ENCODE measurements at regions not wholly inside any gene's neighbourhood (a gene's known extent, or its start where the extent isn't known, plus 50 kb on each side); places are given as distances from the start of the nearest gene placed in this dataset.
"Not testable (repeated sequence)": the region's sequence is repeated elsewhere in the genome, so short reads cannot be mapped to it uniquely, and the experiment has no call there.

GRCh38 chr7:85341973-85342372 is 155.1 kb upstream of the SEMA3D start (continued):
- no peak for TF ChIP-seq SP1 (IDR thresholded peaks at IDR 0.05)
- TF ChIP-seq MAX (IDR thresholded peaks at IDR 0.05), result no peak

- no peaks in the 10 kb centered on the region for H3K36me3 ChIP-seq (ENCODE audit: control insufficient read depth in 4 of 4, insufficient read depth in 3 of 4, low read depth in 1 of 4, low read length in 3 of 4)
- TF ChIP-seq, protein P1, sequence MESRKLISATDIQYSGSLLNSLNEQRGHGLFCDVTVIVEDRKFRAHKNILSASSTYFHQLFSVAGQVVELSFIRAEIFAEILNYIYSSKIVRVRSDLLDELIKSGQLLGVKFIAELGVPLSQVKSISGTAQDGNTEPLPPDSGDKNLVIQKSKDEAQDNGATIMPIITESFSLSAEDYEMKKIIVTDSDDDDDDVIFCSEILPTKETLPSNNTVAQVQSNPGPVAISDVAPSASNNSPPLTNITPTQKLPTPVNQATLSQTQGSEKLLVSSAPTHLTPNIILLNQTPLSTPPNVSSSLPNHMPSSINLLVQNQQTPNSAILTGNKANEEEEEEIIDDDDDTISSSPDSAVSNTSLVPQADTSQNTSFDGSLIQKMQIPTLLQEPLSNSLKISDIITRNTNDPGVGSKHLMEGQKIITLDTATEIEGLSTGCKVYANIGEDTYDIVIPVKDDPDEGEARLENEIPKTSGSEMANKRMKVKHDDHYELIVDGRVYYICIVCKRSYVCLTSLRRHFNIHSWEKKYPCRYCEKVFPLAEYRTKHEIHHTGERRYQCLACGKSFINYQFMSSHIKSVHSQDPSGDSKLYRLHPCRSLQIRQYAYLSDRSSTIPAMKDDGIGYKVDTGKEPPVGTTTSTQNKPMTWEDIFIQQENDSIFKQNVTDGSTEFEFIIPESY (IDR thresholded peaks at IDR 0.05), result no peak
- TF ChIP-seq RAD21 (IDR thresholded peaks at IDR 0.05), result no peak
- TF ChIP-seq, protein P2, sequence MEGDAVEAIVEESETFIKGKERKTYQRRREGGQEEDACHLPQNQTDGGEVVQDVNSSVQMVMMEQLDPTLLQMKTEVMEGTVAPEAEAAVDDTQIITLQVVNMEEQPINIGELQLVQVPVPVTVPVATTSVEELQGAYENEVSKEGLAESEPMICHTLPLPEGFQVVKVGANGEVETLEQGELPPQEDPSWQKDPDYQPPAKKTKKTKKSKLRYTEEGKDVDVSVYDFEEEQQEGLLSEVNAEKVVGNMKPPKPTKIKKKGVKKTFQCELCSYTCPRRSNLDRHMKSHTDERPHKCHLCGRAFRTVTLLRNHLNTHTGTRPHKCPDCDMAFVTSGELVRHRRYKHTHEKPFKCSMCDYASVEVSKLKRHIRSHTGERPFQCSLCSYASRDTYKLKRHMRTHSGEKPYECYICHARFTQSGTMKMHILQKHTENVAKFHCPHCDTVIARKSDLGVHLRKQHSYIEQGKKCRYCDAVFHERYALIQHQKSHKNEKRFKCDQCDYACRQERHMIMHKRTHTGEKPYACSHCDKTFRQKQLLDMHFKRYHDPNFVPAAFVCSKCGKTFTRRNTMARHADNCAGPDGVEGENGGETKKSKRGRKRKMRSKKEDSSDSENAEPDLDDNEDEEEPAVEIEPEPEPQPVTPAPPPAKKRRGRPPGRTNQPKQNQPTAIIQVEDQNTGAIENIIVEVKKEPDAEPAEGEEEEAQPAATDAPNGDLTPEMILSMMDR (IDR thresholded peaks at IDR 0.05; ENCODE audit: low read depth, low read length, missing input control), result no peak
- TF ChIP-seq HNF4G (IDR thresholded peaks at IDR 0.05), result no peak
- no peak for TF ChIP-seq HNF4A (conservative IDR thresholded peaks at IDR 0.05)
- no peak for TF ChIP-seq RXRA (IDR thresholded peaks at IDR 0.05)
- no peak for TF ChIP-seq GABPA (IDR thresholded peaks at IDR 0.05 in 1 of 2, conservative IDR thresholded peaks at IDR 0.05 in 1 of 2)
- no peak for TF ChIP-seq FOXA2 (IDR thresholded peaks at IDR 0.05)
- no peak for TF ChIP-seq EGR1 (IDR thresholded peaks at IDR 0.05; ENCODE audit: low read depth in 2 of 2)
- no peak for TF ChIP-seq TAF1 (conservative IDR thresholded peaks at IDR 0.05)
- TF ChIP-seq, protein P3, sequence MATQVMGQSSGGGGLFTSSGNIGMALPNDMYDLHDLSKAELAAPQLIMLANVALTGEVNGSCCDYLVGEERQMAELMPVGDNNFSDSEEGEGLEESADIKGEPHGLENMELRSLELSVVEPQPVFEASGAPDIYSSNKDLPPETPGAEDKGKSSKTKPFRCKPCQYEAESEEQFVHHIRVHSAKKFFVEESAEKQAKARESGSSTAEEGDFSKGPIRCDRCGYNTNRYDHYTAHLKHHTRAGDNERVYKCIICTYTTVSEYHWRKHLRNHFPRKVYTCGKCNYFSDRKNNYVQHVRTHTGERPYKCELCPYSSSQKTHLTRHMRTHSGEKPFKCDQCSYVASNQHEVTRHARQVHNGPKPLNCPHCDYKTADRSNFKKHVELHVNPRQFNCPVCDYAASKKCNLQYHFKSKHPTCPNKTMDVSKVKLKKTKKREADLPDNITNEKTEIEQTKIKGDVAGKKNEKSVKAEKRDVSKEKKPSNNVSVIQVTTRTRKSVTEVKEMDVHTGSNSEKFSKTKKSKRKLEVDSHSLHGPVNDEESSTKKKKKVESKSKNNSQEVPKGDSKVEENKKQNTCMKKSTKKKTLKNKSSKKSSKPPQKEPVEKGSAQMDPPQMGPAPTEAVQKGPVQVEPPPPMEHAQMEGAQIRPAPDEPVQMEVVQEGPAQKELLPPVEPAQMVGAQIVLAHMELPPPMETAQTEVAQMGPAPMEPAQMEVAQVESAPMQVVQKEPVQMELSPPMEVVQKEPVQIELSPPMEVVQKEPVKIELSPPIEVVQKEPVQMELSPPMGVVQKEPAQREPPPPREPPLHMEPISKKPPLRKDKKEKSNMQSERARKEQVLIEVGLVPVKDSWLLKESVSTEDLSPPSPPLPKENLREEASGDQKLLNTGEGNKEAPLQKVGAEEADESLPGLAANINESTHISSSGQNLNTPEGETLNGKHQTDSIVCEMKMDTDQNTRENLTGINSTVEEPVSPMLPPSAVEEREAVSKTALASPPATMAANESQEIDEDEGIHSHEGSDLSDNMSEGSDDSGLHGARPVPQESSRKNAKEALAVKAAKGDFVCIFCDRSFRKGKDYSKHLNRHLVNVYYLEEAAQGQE (IDR thresholded peaks at IDR 0.05), result no peak
- no peak for TF ChIP-seq SP1 (IDR thresholded peaks at IDR 0.05)
- TF ChIP-seq JUND (IDR thresholded peaks at IDR 0.05), result no peak
- no peak overlapping the region for H3K4me3 ChIP-seq (ENCODE audit: low read depth in 1 of 3, low read length in 3 of 3)
- no peaks in the 10 kb centered on the region for H3K4me1 ChIP-seq (ENCODE audit: control insufficient read depth in 4 of 4, insufficient read depth in 4 of 4, low read length in 3 of 4)
- H3K9ac ChIP-seq (ENCODE audit: low read depth in 1 of 2, low read length in 2 of 2), result no peak overlapping the region
- peaks cover 0 to 3% (median 0%) of the 10 kb centered on the region in 4 donors for H3K27me3 ChIP-seq (ENCODE audit: control insufficient read depth in 4 of 4, insufficient read depth in 4 of 4, low read length in 3 of 4)
- H3K9me3 ChIP-seq (ENCODE audit: control insufficient read depth in 4 of 4, low read length in 3 of 4), result no peaks in the 10 kb centered on the region
- no peak for DNase-seq (ENCODE audit: low spot score)
- no peak overlapping the region for H3K27ac ChIP-seq (ENCODE audit: low read depth in 1 of 2, low read length in 2 of 2)
- WGBS, result 54% methylated on average over 1 of the region's 1 CpG
Observed at GRCh38 chr7:85341121-85341520, 154.3 kb upstream of the SEMA3D start.

GRCh38 chr7:85336086-85336485 is 149.2 kb upstream of the SEMA3D start:
- Histone ChIP-seq H3K36me3 (ENCODE audit: control insufficient read depth in 4 of 4, insufficient read depth in 3 of 4, low read depth in 1 of 4, low read length in 3 of 4) (no peaks in the 10 kb centered on the region), H3K4me3 (ENCODE audit: low read depth in 1 of 3, low read length in 3 of 3) (no peak overlapping the region), H3K27me3 (ENCODE audit: control insufficient read depth in 4 of 4, insufficient read depth in 4 of 4, low read length in 3 of 4) (peaks cover 0 to 3% (median 0%) of the 10 kb centered on the region in 4 donors), H3K27ac (ENCODE audit: low read depth in 1 of 2, low read length in 2 of 2) (no peak overlapping the region), H3K9me3 (ENCODE audit: control insufficient read depth in 4 of 4, low read length in 3 of 4) (no peaks in the 10 kb centered on the region), H3K4me1 (ENCODE audit: control insufficient read depth in 4 of 4, insufficient read depth in 4 of 4, low read length in 3 of 4) (no peaks in the 10 kb centered on the region), H3K9ac (ENCODE audit: low read depth in 1 of 2, low read length in 2 of 2) (no peak overlapping the region)
- WGBS, result 72% methylated on average over 1 of the region's 1 CpG
- TF ChIP-seq SP1 (IDR thresholded peaks at IDR 0.05) (no peak), YY1 (IDR thresholded peaks at IDR 0.05) (no peak), ATF3 (IDR thresholded peaks at IDR 0.05) (no peak), GABPA (IDR thresholded peaks at IDR 0.05 in 1 of 2, conservative IDR thresholded peaks at IDR 0.05 in 1 of 2) (no peak), EGR1 (IDR thresholded peaks at IDR 0.05; ENCODE audit: low read depth in 2 of 2) (no peak), NR2F2 (IDR thresholded peaks at IDR 0.05) (no peak), FOXA1 (IDR thresholded peaks at IDR 0.05) (no peak)
- DNase-seq (ENCODE audit: low spot score), result no peak

- H3K27me3 ChIP-seq (ENCODE audit: control insufficient read depth in 4 of 4, insufficient read depth in 4 of 4, low read length in 3 of 4); H3K27ac ChIP-seq (ENCODE audit: low read depth in 1 of 2, low read length in 2 of 2); H3K4me3 ChIP-seq (ENCODE audit: low read depth in 1 of 3, low read length in 3 of 3); H3K9ac ChIP-seq (ENCODE audit: low read depth in 1 of 2, low read length in 2 of 2); H3K36me3 ChIP-seq (ENCODE audit: control insufficient read depth in 4 of 4, insufficient read depth in 3 of 4, low read depth in 1 of 4, low read length in 3 of 4); DNase-seq (ENCODE audit: low spot score); H3K9me3 ChIP-seq (ENCODE audit: control insufficient read depth in 4 of 4, low read length in 3 of 4); H3K4me1 ChIP-seq (ENCODE audit: control insufficient read depth in 4 of 4, insufficient read depth in 4 of 4, low read length in 3 of 4): not testable (repeated sequence)
- 71% methylated on average over 15 of the region's 15 CpGs for WGBS
Observed at GRCh38 chr7:85335113-85335512, 148.3 kb upstream of the SEMA3D start.

Data from liver (tissue), 8 donors.